Heart left ventricle (tissue), 13 donors: ENCODE measurements at regions not wholly inside any gene's neighbourhood (a gene's known extent, or its start where the extent isn't known, plus 50 kb on each side); places are given as distances from the start of the nearest gene placed in this dataset.

Source experiments
- CTCF ChIP-seq, 12 donors: fragments of 200-600 bp; sonication (generic) in 4 of 12; IDR thresholded peaks; one replicate each; pipeline versions ENCODE4 v1.5.0 to v1.8.0; 2018 to 2022; ENCODE audit warnings: antibody characterized with exemption in 12 of 12, mild to moderate bottlenecking in 5 of 12
- POLR2A ChIP-seq, 2 donors: fragments of 450-650 bp; IDR thresholded peaks; one replicate each; pipeline ENCODE4 v1.6.1; 2017; ENCODE audit warnings: antibody characterized with exemption in 2 of 2, mild to moderate bottlenecking in 2 of 2, moderate library complexity in 2 of 2
- donor health status: ischemic (EF 13 %, LVEDD 7.1; RV severe dilation, severe dysfunction).
- donor health status: DM: no; HTN: yes; CAD: no.
- donor health status: DM: no; HTN: no; CAD: no.
- donor health status: ischemic (EF 25% LVEDD 6.9; RV normal size, moderate dysfunction).
- donor health status: ischemic (EF 25% LVEDD 5.7; RV mildly dilated, moderate dysfunction).
- donor health status: ischemic (EF 35%, LVEDD 5.7; RV mildly dilated, moderate dysfunction).
- donor health status: nonischemic (EF 11% LVEDD 7.7; RV severe dilation, severe dysfunction).
- donor health status: DM: yes; HTN: yes; CAD: no.
- donor health status: PGD.
- donor health status: ischemic (EF 29% LVEDD 5.4; RV normal size, mild dysfunction).
- donor health status: nonischemic (EF 23%, LVEDD 6.1; RV moderate dilation, normal function).

- no peak for TF ChIP-seq CTCF (IDR thresholded peaks at IDR 0.05)
- TF ChIP-seq POLR2A (IDR thresholded peaks at IDR 0.05), result no peak
Measured at GRCh38 chr3:102248981-102249705, 185.7 kb upstream of the ZPLD1 start.
